ENCODE measurements at regions not wholly inside any gene's neighbourhood (a gene's known extent, or its start where the extent isn't known, plus 50 kb on each side); places are given as distances from the start of the nearest gene placed in this dataset.

DNA sequence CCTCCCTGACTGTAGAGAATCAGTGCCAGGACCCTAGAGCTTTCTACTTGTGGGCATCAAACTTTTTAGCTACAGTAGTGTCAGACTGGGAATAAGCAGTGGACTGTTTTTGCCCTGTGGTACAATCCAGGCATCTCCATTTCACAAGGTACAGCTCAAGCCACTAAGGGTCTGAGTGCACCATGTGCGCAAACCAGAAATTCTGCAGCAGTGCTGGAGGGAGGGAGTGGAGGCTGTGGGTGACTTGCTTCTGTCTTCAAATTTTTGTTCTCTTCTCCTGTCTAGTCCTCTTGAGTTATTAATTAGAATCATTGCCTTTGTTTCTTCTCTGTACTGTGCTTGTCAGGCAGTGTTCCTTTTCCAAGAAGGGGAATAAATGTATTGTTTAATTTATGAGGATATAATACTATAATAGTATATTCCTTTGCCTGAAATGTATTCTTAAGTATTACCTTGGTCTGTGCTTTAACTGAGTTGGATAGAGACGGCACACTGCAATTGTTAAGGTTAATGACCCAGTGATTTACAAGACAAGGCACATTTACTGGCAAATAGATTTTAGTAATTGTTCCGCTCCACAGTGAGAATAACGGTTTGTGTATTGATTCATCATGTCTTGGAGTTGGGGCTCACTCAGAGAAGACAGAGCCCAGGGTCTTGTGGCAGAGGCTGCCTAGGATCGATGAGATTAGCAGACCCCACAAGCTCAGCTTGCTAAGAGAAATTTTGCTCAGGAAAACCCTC, 390.6 kb upstream of the CFAP20DC start:
- no peak for DNase-seq (ENCODE audit: low spot score)
- TF ChIP-seq, protein P1, sequence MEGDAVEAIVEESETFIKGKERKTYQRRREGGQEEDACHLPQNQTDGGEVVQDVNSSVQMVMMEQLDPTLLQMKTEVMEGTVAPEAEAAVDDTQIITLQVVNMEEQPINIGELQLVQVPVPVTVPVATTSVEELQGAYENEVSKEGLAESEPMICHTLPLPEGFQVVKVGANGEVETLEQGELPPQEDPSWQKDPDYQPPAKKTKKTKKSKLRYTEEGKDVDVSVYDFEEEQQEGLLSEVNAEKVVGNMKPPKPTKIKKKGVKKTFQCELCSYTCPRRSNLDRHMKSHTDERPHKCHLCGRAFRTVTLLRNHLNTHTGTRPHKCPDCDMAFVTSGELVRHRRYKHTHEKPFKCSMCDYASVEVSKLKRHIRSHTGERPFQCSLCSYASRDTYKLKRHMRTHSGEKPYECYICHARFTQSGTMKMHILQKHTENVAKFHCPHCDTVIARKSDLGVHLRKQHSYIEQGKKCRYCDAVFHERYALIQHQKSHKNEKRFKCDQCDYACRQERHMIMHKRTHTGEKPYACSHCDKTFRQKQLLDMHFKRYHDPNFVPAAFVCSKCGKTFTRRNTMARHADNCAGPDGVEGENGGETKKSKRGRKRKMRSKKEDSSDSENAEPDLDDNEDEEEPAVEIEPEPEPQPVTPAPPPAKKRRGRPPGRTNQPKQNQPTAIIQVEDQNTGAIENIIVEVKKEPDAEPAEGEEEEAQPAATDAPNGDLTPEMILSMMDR (IDR thresholded peaks at IDR 0.05; ENCODE audit: extremely low read depth, missing control alignments), result no peak

DNA sequence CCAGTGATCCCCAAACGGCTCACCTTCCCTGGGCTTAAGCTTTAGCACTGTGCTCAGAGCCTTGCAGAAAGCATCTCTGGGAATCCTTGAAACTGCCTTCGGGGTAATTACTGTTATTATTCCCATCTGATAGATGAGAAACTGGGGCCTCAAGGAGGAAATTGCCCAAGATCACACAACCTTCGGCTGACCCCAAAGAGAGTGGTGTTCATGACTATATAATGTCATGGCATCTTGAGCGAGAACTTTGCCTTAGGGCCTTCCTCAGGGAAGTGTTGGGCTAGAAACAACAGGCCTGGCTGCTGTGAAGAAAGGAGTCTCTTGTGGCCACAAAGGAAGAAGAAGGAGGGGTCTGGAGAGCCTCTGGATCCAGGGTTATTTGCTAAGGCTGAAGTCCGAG, 388.7 kb upstream of the CFAP20DC start:
- DNase-seq (ENCODE audit: low spot score), result no peak
- TF ChIP-seq, protein P1 (IDR thresholded peaks at IDR 0.05; ENCODE audit: extremely low read depth, missing control alignments), result no peak

DNA sequence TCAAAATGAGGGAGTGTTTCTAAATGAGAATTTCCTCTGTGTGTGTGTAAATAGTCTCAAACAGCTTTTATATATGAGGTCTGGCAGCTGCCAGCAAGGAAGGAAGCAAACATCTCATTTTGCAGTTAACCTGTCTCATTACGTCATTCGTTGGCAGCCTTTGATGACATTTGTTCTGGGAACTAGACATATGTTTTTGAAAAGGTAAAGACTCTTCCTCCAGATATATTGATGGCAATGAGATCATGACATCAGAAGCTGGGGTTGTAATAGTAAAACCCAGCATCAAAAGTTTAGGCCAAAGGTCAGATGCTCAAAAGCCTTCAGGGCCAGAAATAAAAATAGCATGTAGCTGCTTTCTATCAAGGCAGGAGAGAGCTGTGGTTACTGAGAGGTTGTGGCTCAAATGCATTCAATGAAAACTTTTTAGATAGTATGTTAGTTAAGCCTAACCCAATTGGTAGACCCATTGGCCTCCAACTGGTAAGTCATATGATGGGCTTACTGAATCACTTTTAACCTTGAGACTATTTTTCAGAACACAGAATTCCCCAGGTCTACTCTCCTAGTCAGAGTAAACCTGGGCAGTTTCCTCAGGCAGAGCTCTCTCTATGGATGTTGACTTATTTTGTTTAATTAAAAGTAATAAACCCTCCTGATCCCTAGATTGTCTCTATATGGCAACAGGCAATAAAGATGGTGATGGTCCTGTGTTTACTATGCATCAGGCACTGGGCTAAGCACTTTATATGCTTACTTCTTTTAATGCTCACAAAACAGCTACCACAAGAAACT, 386.5 kb upstream of the CFAP20DC start:
- DNase-seq (ENCODE audit: low spot score), result no peak
- TF ChIP-seq, protein P1 (IDR thresholded peaks at IDR 0.05; ENCODE audit: extremely low read depth, missing control alignments), result no peak

DNA sequence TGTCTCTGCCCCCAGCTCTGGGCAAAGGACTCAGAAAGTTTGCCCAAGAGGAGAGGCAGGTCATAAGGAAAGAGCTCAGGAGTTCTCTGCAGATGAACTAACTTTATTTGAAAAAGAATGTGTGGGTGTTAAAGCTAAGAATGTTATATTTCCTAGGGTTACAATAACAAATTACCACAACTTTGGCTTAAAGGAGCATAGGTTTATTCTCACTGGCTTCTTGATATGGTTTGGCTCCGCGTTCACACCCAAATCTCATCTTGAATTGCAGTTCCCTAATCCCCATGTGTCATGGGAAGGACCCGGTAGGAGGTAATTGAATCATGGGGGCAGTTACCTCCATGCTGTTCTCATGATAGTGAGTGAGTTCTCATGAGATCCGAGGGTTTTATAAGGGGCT, 383.7 kb upstream of the CFAP20DC start:
- TF ChIP-seq, protein P1 (IDR thresholded peaks at IDR 0.05; ENCODE audit: extremely low read depth, missing control alignments), result no peak
- DNase-seq (ENCODE audit: low spot score), result no peak

DNA sequence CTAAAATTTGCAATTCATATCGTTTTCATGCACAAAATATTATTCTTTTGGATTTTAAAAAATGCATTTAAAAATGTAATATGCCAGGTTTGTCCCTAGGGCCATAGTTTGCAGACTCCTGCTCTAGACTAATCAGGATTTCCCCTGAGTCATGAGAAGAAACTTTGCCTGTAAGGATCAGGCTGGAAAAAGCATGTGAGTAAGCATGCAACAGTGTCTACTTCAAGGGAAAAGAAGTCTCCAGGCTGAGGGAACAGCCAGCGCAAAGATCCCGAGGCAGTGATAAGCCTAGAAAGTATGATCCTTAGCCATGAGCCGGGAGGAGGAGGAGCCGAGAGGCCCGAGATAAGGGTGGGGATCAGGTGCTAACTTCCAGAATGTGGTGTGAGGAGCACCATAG, 382.8 kb upstream of the CFAP20DC start:
- DNase-seq (ENCODE audit: low spot score), result no peak
- TF ChIP-seq, protein P1 (IDR thresholded peaks at IDR 0.05; ENCODE audit: extremely low read depth, missing control alignments), result no peak

DNA sequence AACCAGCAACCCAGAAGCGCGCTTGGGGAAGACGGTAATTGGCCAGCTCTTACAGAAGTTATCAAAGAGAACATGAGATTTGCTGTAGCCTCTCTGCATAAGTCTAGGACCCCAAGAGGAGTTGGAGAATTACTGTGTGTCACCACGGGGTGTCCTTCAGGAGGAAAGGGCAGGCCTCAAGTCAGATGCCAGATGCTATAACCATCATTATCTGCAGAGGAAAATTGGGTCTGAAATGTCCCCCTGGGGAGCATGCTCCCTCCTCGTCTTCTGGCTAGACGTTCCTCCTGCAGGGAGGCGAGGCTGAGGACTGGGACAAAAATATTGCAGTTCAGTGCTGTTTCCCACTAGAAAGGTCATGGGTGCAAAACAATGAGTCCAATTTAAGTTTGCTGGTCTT, 380.5 kb upstream of the CFAP20DC start:
- TF ChIP-seq, protein P1 (IDR thresholded peaks at IDR 0.05; ENCODE audit: extremely low read depth, missing control alignments), result no peak
- DNase-seq (ENCODE audit: low spot score), result no peak

DNA sequence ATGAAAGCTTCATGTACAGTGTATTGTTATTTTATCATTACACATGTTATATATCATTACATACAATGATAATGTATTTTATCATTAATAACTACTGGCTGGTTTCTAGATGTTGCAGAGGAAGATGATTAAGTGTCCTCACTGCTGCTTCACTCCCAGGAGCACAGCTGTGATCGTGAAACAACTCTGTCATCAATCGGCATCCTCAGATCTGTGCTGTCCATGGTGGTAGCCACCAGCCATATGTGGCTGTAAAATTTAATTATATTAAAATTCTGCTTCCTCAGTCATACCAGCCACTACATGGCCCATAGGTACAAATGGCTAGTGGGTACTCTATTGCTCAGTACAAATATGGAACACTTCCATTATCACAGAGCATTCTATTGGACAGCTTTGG, 379.4 kb upstream of the CFAP20DC start:
- TF ChIP-seq, protein P1 (IDR thresholded peaks at IDR 0.05; ENCODE audit: extremely low read depth, missing control alignments), result no peak
- DNase-seq (ENCODE audit: low spot score), result no peak

All from GM20000 (cell line).